Kidney (tissue), 13 donors: ENCODE measurements at regions not wholly inside any gene's neighbourhood (a gene's known extent, or its start where the extent isn't known, plus 50 kb on each side); places are given as distances from the start of the nearest gene placed in this dataset.
A peak's percentile ranks its signal among the peaks of the same experiment; 100 is the strongest.
"Not testable (repeated sequence)": the region's sequence is repeated elsewhere in the genome, so short reads cannot be mapped to it uniquely, and the experiment has no call there.

Experiments
- DNase-seq, 5 donors: peaks; one replicate each; pipeline ENCODE4 v3.0.0-alpha.2; 2013 to 2020
- FAIRE-seq: peaks from 2 replicates; lab custom pipeline; 2012; peaks lifted over from hg19 to GRCh38; lab: Jason Lieb, UNC
- H3K27ac ChIP-seq, 2 donors: one replicate each; pipeline ENCODE4 v1.7.0; 2013; ENCODE audit warnings: low read depth in 2 of 2, low read length in 2 of 2, inconsistent platforms in 1 of 2
- H3K27me3 ChIP-seq: one replicate; pipeline ENCODE4 v1.7.1; 2013; ENCODE audit warnings: low read length, inconsistent platforms; ENCODE audit not compliant: control insufficient read depth, insufficient read depth
- H3K36me3 ChIP-seq, 3 donors: one replicate each; pipeline versions ENCODE4 v1.7.0 to v1.7.1; 2013; ENCODE audit warnings: low read length in 3 of 3, control low read depth in 1 of 3, inconsistent platforms in 1 of 3; ENCODE audit not compliant: insufficient read depth in 3 of 3, control insufficient read depth in 2 of 3
- H3K4me1 ChIP-seq, 3 donors: one replicate each; pipeline versions ENCODE4 v1.7.0 to v1.7.1; 2013; ENCODE audit warnings: low read length in 3 of 3, inconsistent platforms in 1 of 3, low read depth in 1 of 3; ENCODE audit not compliant: control insufficient read depth in 2 of 3, insufficient read depth in 2 of 3
- H3K4me3 ChIP-seq, 3 donors: one replicate each; pipeline versions ENCODE4 v1.7.0 to v1.8.1; 2013; ENCODE audit warnings: low read length in 3 of 3, control low read depth in 1 of 3, inconsistent platforms in 1 of 3
- H3K9ac ChIP-seq, 3 donors: one replicate each; pipeline versions ENCODE4 v1.7.0 to v1.7.1; 2013; ENCODE audit warnings: low read length in 3 of 3, control low read depth in 1 of 3, inconsistent platforms in 1 of 3
- H3K9me3 ChIP-seq, 3 donors: one replicate each; pipeline versions ENCODE4 v1.7.0 to v1.7.1; 2013; ENCODE audit warnings: low read length in 3 of 3, control low read depth in 1 of 3, inconsistent platforms in 1 of 3; ENCODE audit not compliant: control insufficient read depth in 2 of 3, insufficient read depth in 1 of 3
- intact Hi-C: fragments of 100-400 bp; cut with DNase I; formaldehyde crosslinking; loops from one replicate; pipeline ENCODE4 v1.11.1; 2022
- TF ChIP-seq, protein P1 (sequence below): IDR thresholded peaks from 3 replicates; pipeline ENCODE4 v1.5.1; 2012; ENCODE audit warnings: mild to moderate bottlenecking, moderate library complexity, borderline replicate concordance; ENCODE audit not compliant: insufficient read depth; ENCODE audit errors: extremely low read depth
- donor health status: control.
- donor health status: control.
- donor health status: control.
- donor health status: control.
- donor health status: control.
- donor health status: DM: yes; HTN: yes; CAD: no.
- donor health status: Normal renal cell carcinoma (clear cell type).

DNA sequence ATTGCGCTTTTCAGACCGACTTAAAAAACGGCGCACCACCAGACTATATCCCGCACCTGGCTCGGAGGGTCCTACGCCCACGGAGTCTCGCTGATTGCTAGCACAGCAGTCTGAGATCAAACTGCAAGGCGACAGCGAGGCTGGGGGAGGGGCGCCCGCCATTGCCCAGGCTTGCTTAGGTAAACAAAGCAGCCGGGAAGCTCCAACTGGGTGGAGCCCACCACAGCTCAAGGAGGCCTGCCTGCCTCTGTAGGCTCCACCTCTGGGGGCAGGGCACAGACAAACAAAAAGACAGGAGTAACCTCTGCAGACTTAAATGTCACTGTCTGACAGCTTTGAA, 160.1 kb upstream of the THBS1 start:
- DNase-seq, H3K4me3 ChIP-seq, H3K36me3 ChIP-seq, intact Hi-C loops, H3K27me3 ChIP-seq, H3K27ac ChIP-seq, FAIRE-seq, H3K9me3 ChIP-seq, H3K9ac ChIP-seq, H3K4me1 ChIP-seq: not testable (repeated sequence)

DNA sequence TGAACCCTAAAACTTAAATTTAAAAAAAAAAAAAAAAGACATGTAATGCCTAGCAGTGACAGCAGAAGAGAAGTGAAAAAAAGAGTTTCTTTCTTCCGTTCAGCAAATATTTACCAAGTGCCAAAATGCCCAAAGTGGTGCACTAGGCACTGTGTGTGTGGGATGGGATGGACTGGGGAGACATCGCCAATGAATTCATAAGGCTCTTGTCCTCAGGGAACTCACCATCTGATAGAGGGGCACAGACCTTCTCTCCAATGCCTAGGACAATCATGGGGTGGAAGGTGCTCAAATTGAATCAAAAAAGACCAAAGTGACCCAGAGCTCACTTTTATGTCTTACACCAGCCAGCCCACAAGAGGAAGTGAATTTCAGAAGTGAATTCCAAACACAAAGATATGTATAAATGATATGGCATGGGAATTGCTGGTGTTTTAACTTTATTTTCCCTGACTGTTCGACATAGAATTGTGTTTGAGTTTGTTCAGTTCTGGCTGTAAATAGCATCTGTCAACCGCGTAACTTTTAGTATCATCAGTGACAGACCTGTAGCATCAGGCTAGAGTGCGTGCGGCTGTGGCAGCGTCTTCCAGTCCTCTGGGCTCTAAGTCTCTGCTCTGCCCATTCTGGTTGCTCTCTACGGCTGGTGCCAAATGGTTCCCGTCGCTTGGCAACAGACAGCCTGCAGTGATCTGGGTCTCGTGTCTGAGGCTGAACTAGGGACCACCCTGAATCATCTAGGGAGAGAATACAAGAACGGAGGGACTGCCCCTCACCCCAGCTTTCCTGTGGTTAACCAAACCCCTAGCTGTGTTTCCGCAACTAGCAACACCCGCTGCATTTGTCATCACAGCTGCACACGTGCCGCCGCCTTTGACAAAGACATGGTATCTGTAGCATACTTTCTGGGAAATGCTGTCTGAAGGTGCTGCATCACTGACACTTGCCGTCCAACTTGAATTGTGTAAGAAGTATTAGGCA, 154.0 kb upstream of the THBS1 start:
- Histone ChIP-seq H3K9me3 (no peaks in the 10 kb centered on the region), H3K36me3 (no peaks in the 10 kb centered on the region), H3K27me3 (no peaks in the 10 kb centered on the region), H3K4me1 (peaks cover 0 to 2% (median 0%) of the 10 kb centered on the region in 3 donors), H3K4me3 (no peak overlapping the region), H3K27ac (no peak overlapping the region), H3K9ac (no peak overlapping the region)
- TF ChIP-seq, protein P1, sequence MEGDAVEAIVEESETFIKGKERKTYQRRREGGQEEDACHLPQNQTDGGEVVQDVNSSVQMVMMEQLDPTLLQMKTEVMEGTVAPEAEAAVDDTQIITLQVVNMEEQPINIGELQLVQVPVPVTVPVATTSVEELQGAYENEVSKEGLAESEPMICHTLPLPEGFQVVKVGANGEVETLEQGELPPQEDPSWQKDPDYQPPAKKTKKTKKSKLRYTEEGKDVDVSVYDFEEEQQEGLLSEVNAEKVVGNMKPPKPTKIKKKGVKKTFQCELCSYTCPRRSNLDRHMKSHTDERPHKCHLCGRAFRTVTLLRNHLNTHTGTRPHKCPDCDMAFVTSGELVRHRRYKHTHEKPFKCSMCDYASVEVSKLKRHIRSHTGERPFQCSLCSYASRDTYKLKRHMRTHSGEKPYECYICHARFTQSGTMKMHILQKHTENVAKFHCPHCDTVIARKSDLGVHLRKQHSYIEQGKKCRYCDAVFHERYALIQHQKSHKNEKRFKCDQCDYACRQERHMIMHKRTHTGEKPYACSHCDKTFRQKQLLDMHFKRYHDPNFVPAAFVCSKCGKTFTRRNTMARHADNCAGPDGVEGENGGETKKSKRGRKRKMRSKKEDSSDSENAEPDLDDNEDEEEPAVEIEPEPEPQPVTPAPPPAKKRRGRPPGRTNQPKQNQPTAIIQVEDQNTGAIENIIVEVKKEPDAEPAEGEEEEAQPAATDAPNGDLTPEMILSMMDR: no peak
- intact Hi-C loops: no loop called here
- DNase-seq: peak in 2 of 5 donors; percentile 39 to 53
- FAIRE-seq: no peak

DNA sequence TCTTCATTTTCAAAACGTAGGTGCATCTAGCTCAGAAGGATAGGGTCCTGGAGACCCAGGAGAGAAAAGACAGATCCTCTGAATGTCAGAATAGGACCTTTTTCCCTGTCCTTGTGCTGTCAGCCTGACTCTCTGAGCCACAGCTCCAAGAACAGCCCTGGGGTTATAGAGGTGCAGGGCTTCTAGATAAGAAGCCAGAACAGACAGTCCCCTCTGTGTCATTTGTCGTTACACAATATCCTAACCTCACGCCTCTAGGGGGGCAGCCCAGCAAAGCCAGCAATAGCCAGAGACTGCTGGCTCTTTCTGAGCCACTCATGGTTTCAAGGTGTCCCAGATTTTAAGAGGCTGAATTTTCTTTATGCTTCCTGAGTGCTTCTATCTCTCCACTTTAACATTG, 153.2 kb upstream of the THBS1 start:
- Histone ChIP-seq H3K36me3 (no peaks in the 10 kb centered on the region), H3K9ac (no peak overlapping the region), H3K4me3 (no peak overlapping the region), H3K27ac (no peak overlapping the region), H3K9me3 (no peaks in the 10 kb centered on the region), H3K27me3 (no peaks in the 10 kb centered on the region), H3K4me1 (peaks cover 0 to 2% (median 0%) of the 10 kb centered on the region in 3 donors)
- intact Hi-C loops: no loop called here
- no peak for FAIRE-seq
- TF ChIP-seq, protein P1: no peak
- no peak for DNase-seq

DNA sequence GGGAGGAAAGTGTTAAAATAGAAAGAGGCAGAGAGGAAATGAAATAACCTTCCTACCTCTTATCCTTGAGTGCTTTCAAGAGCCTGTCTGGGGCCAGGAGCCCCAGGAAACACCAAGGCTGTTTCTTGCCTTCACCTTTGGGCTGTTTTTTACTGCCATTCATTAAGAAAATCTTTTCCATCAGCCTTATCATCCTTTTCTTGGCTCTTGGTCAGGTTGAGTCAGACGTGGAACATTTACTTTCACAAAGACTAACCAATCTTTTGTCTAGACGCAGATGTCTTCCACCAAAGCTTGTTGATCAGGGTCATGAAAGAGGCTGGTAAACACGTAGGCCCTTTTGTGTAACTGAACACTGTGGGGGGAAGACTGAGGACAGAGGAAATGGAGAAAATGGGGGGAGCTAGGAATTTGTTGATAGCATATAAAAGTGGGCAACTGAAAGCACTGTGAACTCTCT, 151.0 kb upstream of the THBS1 start:
- intact Hi-C loops: no loop called here
- FAIRE-seq: no peak
- no peak overlapping the region for H3K9ac ChIP-seq
- no peak overlapping the region for H3K27ac ChIP-seq
- TF ChIP-seq, protein P1: no peak
- H3K9me3 ChIP-seq: no peaks in the 10 kb centered on the region
- no peak overlapping the region for H3K4me3 ChIP-seq
- H3K4me1 ChIP-seq: peaks cover 0 to 9% (median 0%) of the 10 kb centered on the region in 3 donors
- H3K36me3 ChIP-seq: no peaks in the 10 kb centered on the region
- no peaks in the 10 kb centered on the region for H3K27me3 ChIP-seq
- peak in 2 of 5 donors; percentile 21 to 59 for DNase-seq
